RWPE2 (cell line): ENCODE measurements at regions not wholly inside any gene's neighbourhood (a gene's known extent, or its start where the extent isn't known, plus 50 kb on each side); places are given as distances from the start of the nearest gene placed in this dataset.

Source experiments
- ATAC-seq: fragments of 200-7000 bp; cut with Tn5 transposase; 3 replicates; pipeline ENCODE4 v1.9.1; 2021; ENCODE audit warnings: low read depth
- DNase-seq: peaks from one replicate; pipeline ENCODE4 v3.0.0-alpha.2; 2020; ENCODE audit warnings: low spot score
- H3K27ac ChIP-seq: fragments of 450-650 bp; 2 replicates; pipeline ENCODE4 v1.5.1; 2017; ENCODE audit warnings: mild to moderate bottlenecking; ENCODE audit not compliant: poor library complexity, severe bottlenecking
- H3K27me3 ChIP-seq: fragments of 250-450 bp; sonication (Bioruptor Pico); 2 replicates; pipeline ENCODE4 v1.5.1; 2021; ENCODE audit warnings: mild to moderate bottlenecking, moderate library complexity; ENCODE audit not compliant: insufficient read depth, poor library complexity, severe bottlenecking
- H3K36me3 ChIP-seq: fragments of 250-450 bp; sonication (Bioruptor Pico); 2 replicates; pipeline ENCODE4 v1.5.1; 2020; ENCODE audit warnings: low read depth, mild to moderate bottlenecking, moderate library complexity
- H3K4me1 ChIP-seq: fragments of 250-450 bp; sonication (Bioruptor Pico); 2 replicates; pipeline ENCODE4 v1.5.1; 2021; ENCODE audit warnings: mild to moderate bottlenecking, moderate library complexity; ENCODE audit not compliant: insufficient read depth, poor library complexity, severe bottlenecking
- H3K4me3 ChIP-seq: fragments of 250-450 bp; sonication (Bioruptor Pico); 2 replicates; pipeline ENCODE4 v1.5.1; 2021; ENCODE audit warnings: mild to moderate bottlenecking, moderate library complexity; ENCODE audit not compliant: severe bottlenecking
- H3K9me3 ChIP-seq: fragments of 250-450 bp; sonication (Bioruptor Pico); 2 replicates; pipeline ENCODE4 v1.5.1; 2021; ENCODE audit warnings: mild to moderate bottlenecking, moderate library complexity; ENCODE audit not compliant: severe bottlenecking
- CTCF ChIP-seq: fragments of 450-650 bp; IDR thresholded peaks from one replicate; pipeline ENCODE4 v1.5.1; 2017; ENCODE audit warnings: mild to moderate bottlenecking, moderate library complexity; ENCODE audit not compliant: poor library complexity, severe bottlenecking

- H3K36me3 ChIP-seq: no peaks in the 10 kb centered on the region
- H3K27ac ChIP-seq: no peak overlapping the region
- H3K4me3 ChIP-seq: no peak overlapping the region
- no peaks in the 10 kb centered on the region for H3K4me1 ChIP-seq
- no peaks in the 10 kb centered on the region for H3K9me3 ChIP-seq
- DNase-seq (no peak), ATAC-seq (no peak)
- no peak for TF ChIP-seq CTCF
- H3K27me3 ChIP-seq: no peaks in the 10 kb centered on the region
Observed at GRCh38 chrX:40434443-40434842, 146.3 kb upstream of the ATP6AP2 start.

GRCh38 chrX:40433160-40433559 is 147.6 kb upstream of the ATP6AP2 start:
- no peak for TF ChIP-seq CTCF
- no peaks in the 10 kb centered on the region for H3K9me3 ChIP-seq
- no peaks in the 10 kb centered on the region for H3K4me1 ChIP-seq
- H3K36me3 ChIP-seq: no peaks in the 10 kb centered on the region
- no peak overlapping the region for H3K27ac ChIP-seq
- DNase-seq (no peak), ATAC-seq (no peak)
- H3K27me3 ChIP-seq: no peaks in the 10 kb centered on the region
- H3K4me3 ChIP-seq: no peak overlapping the region

GRCh38 chrX:40424259-40424658 is 156.5 kb upstream of the ATP6AP2 start:
- H3K36me3 ChIP-seq: no peaks in the 10 kb centered on the region
- no peak for DNase-seq

GRCh38 chrX:40423299-40423698 is 157.5 kb upstream of the ATP6AP2 start:
- Histone ChIP-seq H3K4me3 (no peak overlapping the region), H3K27me3 (no peaks in the 10 kb centered on the region), H3K9me3 (no peaks in the 10 kb centered on the region), H3K4me1 (no peaks in the 10 kb centered on the region), H3K36me3 (no peaks in the 10 kb centered on the region), H3K27ac (no peak overlapping the region)
- ATAC-seq (no peak), DNase-seq (no peak)
- TF ChIP-seq CTCF: no peak

More at GRCh38 chrX:40424259-40424658, 156.5 kb upstream of the ATP6AP2 start:
- TF ChIP-seq CTCF: no peak
- no peak overlapping the region for H3K4me3 ChIP-seq
- H3K9me3 ChIP-seq: no peaks in the 10 kb centered on the region
- no peaks in the 10 kb centered on the region for H3K27me3 ChIP-seq
- no peak overlapping the region for H3K27ac ChIP-seq
- no peaks in the 10 kb centered on the region for H3K4me1 ChIP-seq
- ATAC-seq: no peak

- Histone ChIP-seq H3K4me1 (no peaks in the 10 kb centered on the region), H3K4me3 (no peak overlapping the region), H3K9me3 (no peaks in the 10 kb centered on the region), H3K27ac (no peak overlapping the region), H3K36me3 (no peaks in the 10 kb centered on the region), H3K27me3 (no peaks in the 10 kb centered on the region)
- no peak for DNase-seq
- no peak for ATAC-seq
- no peak for TF ChIP-seq CTCF
Observed at GRCh38 chrX:40422021-40422420, 158.7 kb upstream of the ATP6AP2 start.
